ENCODE measurements at regions not wholly inside any gene's neighbourhood (a gene's known extent, or its start where the extent isn't known, plus 50 kb on each side); places are given as distances from the start of the nearest gene placed in this dataset.

DNA sequence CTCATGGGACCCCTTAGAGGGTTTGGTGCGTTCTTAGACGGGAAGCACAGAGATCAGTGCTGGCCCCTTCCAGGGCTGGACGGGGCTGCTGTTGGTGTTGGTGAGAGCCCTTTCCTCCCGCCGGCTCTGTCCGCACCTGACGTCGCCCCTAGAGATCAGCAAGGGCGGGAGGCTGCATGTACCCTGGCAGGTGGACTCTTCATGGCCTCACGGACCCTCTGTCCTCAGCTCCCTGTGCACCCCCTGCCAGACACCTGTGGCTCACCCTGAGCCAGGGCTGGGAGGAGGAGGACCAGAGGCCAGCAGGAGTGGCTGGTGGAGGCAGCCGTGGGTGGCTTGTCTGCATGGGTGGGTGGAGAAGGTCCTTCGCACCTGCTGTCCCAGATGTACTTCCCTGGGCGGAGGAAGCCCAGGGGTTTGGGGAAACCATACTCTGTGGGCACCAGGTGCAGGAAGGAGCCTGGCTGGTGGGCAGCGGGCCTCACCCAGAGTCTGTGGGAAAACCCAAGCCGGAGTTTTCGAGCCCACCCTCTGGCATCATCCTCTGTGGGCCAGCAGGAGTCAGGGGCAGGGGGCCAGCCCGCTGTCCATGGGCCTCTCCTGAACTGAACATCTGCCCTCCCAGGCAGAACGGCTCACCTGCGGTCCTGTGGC lies 348.6 kb downstream of the SEC14L1 start:
- TF ChIP-seq, protein P1, sequence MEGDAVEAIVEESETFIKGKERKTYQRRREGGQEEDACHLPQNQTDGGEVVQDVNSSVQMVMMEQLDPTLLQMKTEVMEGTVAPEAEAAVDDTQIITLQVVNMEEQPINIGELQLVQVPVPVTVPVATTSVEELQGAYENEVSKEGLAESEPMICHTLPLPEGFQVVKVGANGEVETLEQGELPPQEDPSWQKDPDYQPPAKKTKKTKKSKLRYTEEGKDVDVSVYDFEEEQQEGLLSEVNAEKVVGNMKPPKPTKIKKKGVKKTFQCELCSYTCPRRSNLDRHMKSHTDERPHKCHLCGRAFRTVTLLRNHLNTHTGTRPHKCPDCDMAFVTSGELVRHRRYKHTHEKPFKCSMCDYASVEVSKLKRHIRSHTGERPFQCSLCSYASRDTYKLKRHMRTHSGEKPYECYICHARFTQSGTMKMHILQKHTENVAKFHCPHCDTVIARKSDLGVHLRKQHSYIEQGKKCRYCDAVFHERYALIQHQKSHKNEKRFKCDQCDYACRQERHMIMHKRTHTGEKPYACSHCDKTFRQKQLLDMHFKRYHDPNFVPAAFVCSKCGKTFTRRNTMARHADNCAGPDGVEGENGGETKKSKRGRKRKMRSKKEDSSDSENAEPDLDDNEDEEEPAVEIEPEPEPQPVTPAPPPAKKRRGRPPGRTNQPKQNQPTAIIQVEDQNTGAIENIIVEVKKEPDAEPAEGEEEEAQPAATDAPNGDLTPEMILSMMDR (conservative IDR thresholded peaks at IDR 0.05; ENCODE audit: low read depth, low read length): no peak
- no peak for TF ChIP-seq EZH2phosphoT487 (IDR thresholded peaks at IDR 0.05; ENCODE audit: borderline replicate concordance, low read length)

Measured in PC-3 (cell line).